GM23338 (cell line): ENCODE measurements at regions not wholly inside any gene's neighbourhood (a gene's known extent, or its start where the extent isn't known, plus 50 kb on each side); places are given as distances from the start of the nearest gene placed in this dataset.

ENCODE experiments used
- ATAC-seq: fragments of 200-7000 bp; cut with Tn5 transposase; 3 replicates; pipeline ENCODE4 v1.9.1; 2020
- DNase-seq: peaks from one replicate; pipeline ENCODE4 v3.0.0-alpha.2; 2015; ENCODE audit warnings: low spot score
- H2AFZ ChIP-seq: fragments of 200-600 bp; sonication (generic); 2 replicates; pipeline ENCODE4 v1.8.0; 2016; ENCODE audit warnings: antibody characterized with exemption, mild to moderate bottlenecking, moderate library complexity
- H3F3A ChIP-seq: fragments of 200-600 bp; sonication (generic); replicated peaks from 2 replicates; pipeline ENCODE4 v1.8.0; 2017; ENCODE audit warnings: antibody characterized with exemption, mixed run types, low read depth
- H3K27ac ChIP-seq: fragments of 200-600 bp; sonication (generic); 2 replicates; pipeline ENCODE4 v1.6.1; 2016; ENCODE audit warnings: low read depth
- H3K27me3 ChIP-seq: fragments of 200-600 bp; sonication (generic); 2 replicates; pipeline ENCODE4 v1.8.0; 2016; ENCODE audit warnings: mild to moderate bottlenecking, mixed run types, moderate library complexity; ENCODE audit not compliant: insufficient read depth
- H3K36me3 ChIP-seq: fragments of 200-600 bp; sonication (generic); 2 replicates; pipeline ENCODE4 v1.8.0; 2016; ENCODE audit warnings: mild to moderate bottlenecking; ENCODE audit not compliant: insufficient read depth
- H3K4me1 ChIP-seq: fragments of 200-600 bp; sonication (generic); 2 replicates; pipeline ENCODE4 v1.8.0; 2016; ENCODE audit warnings: mild to moderate bottlenecking, moderate library complexity; ENCODE audit not compliant: insufficient read depth
- H3K4me2 ChIP-seq: fragments of 200-600 bp; sonication (generic); 2 replicates; pipeline ENCODE4 v1.7.1; 2017; ENCODE audit warnings: mixed run types
- H3K4me3 ChIP-seq: fragments of 200-600 bp; sonication (generic); 2 replicates; pipeline ENCODE4 v1.6.1; 2016; ENCODE audit warnings: mixed run types
- H3K79me2 ChIP-seq: fragments of 200-600 bp; sonication (generic); replicated peaks from 2 replicates; pipeline ENCODE4 v1.8.0; 2017; ENCODE audit warnings: mild to moderate bottlenecking; ENCODE audit not compliant: insufficient read depth
- H3K9me2 ChIP-seq: fragments of 200-600 bp; sonication (generic); 2 replicates; pipeline ENCODE4 v1.8.0; 2017; ENCODE audit not compliant: insufficient read depth
- H4K20me1 ChIP-seq: fragments of 200-600 bp; sonication (generic); replicated peaks from 2 replicates; pipeline ENCODE4 v1.8.0; 2017; ENCODE audit warnings: mild to moderate bottlenecking; ENCODE audit not compliant: insufficient read depth
- H3K27ac Mint-ChIP-seq: 2 replicates; pipeline ENCODE4 v1.8.0; 2020; ENCODE audit warnings: inconsistent platforms, mild to moderate bottlenecking, moderate library complexity, mixed read lengths
- H3K27me3 Mint-ChIP-seq: 3 replicates; pipeline ENCODE4 v1.8.0; 2022; ENCODE audit warnings: low read depth, mild to moderate bottlenecking, moderate library complexity, mixed read lengths, inconsistent platforms; ENCODE audit not compliant: insufficient read depth, poor library complexity
- H3K36me3 Mint-ChIP-seq: 3 replicates; pipeline ENCODE4 v1.8.0; 2021; ENCODE audit warnings: low read depth, mild to moderate bottlenecking, inconsistent platforms, moderate library complexity, mixed read lengths
- H3K4me1 Mint-ChIP-seq: 3 replicates; pipeline ENCODE4 v1.8.0; 2020; ENCODE audit warnings: mild to moderate bottlenecking, inconsistent platforms, mixed read lengths
- H3K4me3 Mint-ChIP-seq: 3 replicates; pipeline ENCODE4 v1.8.0; 2021; ENCODE audit warnings: moderate library complexity, mild to moderate bottlenecking, inconsistent platforms, mixed read lengths
- H3K9me3 Mint-ChIP-seq: 3 replicates; pipeline ENCODE4 v1.8.0; 2020; ENCODE audit warnings: moderate library complexity, mild to moderate bottlenecking, inconsistent platforms, mixed read lengths
- CREB1 ChIP-seq: fragments of 250-450 bp; sonication (Bioruptor Pico); IDR thresholded peaks from 2 replicates; pipeline ENCODE4 v1.5.0; 2020; ENCODE audit warnings: low read depth, mild to moderate bottlenecking, moderate library complexity
- EZH2 ChIP-seq: fragments of 200-600 bp; sonication (generic); IDR thresholded peaks from one replicate; pipeline ENCODE4 v1.8.0; 2017; ENCODE audit warnings: antibody characterized with exemption, mild to moderate bottlenecking, low read depth; ENCODE audit not compliant: unreplicated experiment
- EZH2phosphoT487 ChIP-seq: fragments of 200-600 bp; sonication (generic); IDR thresholded peaks from one replicate; pipeline ENCODE4 v1.8.1; 2018; ENCODE audit warnings: antibody characterized with exemption; ENCODE audit not compliant: unreplicated experiment
- JUNB ChIP-seq: IDR thresholded peaks from one replicate; pipeline ENCODE4 v1.6.1; 2016; ENCODE audit warnings: antibody characterized with exemption; ENCODE audit not compliant: unreplicated experiment
- NANOG ChIP-seq: IDR thresholded peaks from 2 replicates; pipeline ENCODE4 v1.6.1; 2016; ENCODE audit warnings: antibody characterized with exemption, borderline replicate concordance
- POLR2AphosphoS5 ChIP-seq: IDR thresholded peaks from 2 replicates; pipeline ENCODE4 v1.6.1; 2016; ENCODE audit warnings: antibody characterized with exemption, low read depth
- STAT1 ChIP-seq: IDR thresholded peaks from one replicate; pipeline ENCODE4 v1.6.1; 2016; ENCODE audit warnings: antibody characterized with exemption; ENCODE audit not compliant: unreplicated experiment
- ZNF114 ChIP-seq: fragments of 250-450 bp; sonication (Bioruptor Pico); IDR thresholded peaks from 2 replicates; pipeline ENCODE4 v1.5.0; 2020; ENCODE audit warnings: mild to moderate bottlenecking, moderate library complexity
- ZNF331 ChIP-seq: fragments of 250-450 bp; sonication (Bioruptor Pico); IDR thresholded peaks from 2 replicates; pipeline ENCODE4 v1.5.0; 2020; ENCODE audit warnings: low read depth, mild to moderate bottlenecking, moderate library complexity
- ZNF462 ChIP-seq: fragments of 250-450 bp; sonication (Bioruptor Pico); IDR thresholded peaks from 2 replicates; pipeline ENCODE4 v1.5.0; 2020; ENCODE audit warnings: mild to moderate bottlenecking, moderate library complexity
- TF ChIP-seq, protein P1 (sequence below), 2 experiments: fragments of 200-600 bp in 1 of 2; sonication (generic) in 1 of 2; conservative IDR thresholded peaks; 2 replicates each; pipeline versions ENCODE4 v1.5.1 to v1.6.1; 2016 to 2017; ENCODE audit warnings: antibody characterized with exemption in 2 of 2, low read depth in 2 of 2, mild to moderate bottlenecking in 2 of 2, moderate library complexity in 1 of 2
- TF ChIP-seq, protein P2 (sequence below): IDR thresholded peaks from 2 replicates; pipeline ENCODE4 v1.6.1; 2016; ENCODE audit warnings: antibody characterized with exemption
- TF ChIP-seq, protein P3 (sequence below): IDR thresholded peaks from one replicate; pipeline ENCODE4 v1.6.1; 2018; ENCODE audit warnings: antibody characterized with exemption; ENCODE audit not compliant: unreplicated experiment

DNA sequence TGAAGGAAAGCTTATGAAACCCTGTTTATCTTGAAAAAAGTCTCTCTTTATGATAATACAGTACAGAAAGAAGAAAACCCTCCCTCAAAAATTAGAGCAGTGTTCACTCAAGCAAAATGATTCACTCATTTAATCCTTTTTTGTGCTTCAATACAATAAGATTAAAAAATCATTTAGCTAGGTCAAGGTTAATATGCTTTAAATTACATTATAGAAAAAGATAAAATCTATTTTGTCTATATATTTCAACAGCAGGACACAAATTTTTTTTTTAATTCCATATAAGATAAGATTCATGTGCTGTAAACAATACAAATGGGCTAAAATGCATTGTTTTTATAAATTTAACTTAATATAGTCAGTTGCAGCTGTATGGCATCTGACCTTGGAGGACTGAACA, 176.9 kb downstream of the KCNE4 start:
- Histone ChIP-seq H3K27ac (no peak overlapping the region), H4K20me1 (no peaks in the 10 kb centered on the region), H3K79me2 (no peaks in the 10 kb centered on the region), H3F3A (no peaks in the 10 kb centered on the region), H2AFZ (no peak overlapping the region), H3K9me2 (0 out of 2 replicates have a peak, but pooled peaks cover 11% of the 10 kb centered on the region), H3K36me3 (no peaks in the 10 kb centered on the region), H3K4me2 (no peak overlapping the region), H3K27me3 (no peaks in the 10 kb centered on the region), H3K4me1 (no peaks in the 10 kb centered on the region), H3K4me3 (no peak overlapping the region)
- no peak overlapping the region for H3K4me3 Mint-ChIP-seq
- DNase-seq (no peak), ATAC-seq (no peak)
- no peaks in the 10 kb centered on the region for H3K27me3 Mint-ChIP-seq
- H3K4me1 Mint-ChIP-seq, result peaks cover 4% of the 10 kb centered on the region; the same call in 2 of the 3 replicates
- TF ChIP-seq, protein P1, sequence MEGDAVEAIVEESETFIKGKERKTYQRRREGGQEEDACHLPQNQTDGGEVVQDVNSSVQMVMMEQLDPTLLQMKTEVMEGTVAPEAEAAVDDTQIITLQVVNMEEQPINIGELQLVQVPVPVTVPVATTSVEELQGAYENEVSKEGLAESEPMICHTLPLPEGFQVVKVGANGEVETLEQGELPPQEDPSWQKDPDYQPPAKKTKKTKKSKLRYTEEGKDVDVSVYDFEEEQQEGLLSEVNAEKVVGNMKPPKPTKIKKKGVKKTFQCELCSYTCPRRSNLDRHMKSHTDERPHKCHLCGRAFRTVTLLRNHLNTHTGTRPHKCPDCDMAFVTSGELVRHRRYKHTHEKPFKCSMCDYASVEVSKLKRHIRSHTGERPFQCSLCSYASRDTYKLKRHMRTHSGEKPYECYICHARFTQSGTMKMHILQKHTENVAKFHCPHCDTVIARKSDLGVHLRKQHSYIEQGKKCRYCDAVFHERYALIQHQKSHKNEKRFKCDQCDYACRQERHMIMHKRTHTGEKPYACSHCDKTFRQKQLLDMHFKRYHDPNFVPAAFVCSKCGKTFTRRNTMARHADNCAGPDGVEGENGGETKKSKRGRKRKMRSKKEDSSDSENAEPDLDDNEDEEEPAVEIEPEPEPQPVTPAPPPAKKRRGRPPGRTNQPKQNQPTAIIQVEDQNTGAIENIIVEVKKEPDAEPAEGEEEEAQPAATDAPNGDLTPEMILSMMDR (conservative IDR thresholded peaks at IDR 0.05; ENCODE audit: low read depth in 2 of 2), result no peak
- TF ChIP-seq, protein P2, sequence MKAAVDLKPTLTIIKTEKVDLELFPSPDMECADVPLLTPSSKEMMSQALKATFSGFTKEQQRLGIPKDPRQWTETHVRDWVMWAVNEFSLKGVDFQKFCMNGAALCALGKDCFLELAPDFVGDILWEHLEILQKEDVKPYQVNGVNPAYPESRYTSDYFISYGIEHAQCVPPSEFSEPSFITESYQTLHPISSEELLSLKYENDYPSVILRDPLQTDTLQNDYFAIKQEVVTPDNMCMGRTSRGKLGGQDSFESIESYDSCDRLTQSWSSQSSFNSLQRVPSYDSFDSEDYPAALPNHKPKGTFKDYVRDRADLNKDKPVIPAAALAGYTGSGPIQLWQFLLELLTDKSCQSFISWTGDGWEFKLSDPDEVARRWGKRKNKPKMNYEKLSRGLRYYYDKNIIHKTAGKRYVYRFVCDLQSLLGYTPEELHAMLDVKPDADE, result no peak
- TF ChIP-seq NANOG (no peak), CREB1 (no peak), ZNF114 (CRISPR knock-in tag) (no peak), ZNF462 (no peak), EZH2 (no peak), JUNB (no peak), ZNF331 (CRISPR knock-in tag) (no peak), EZH2phosphoT487 (no peak), POLR2AphosphoS5 (no peak), STAT1 (no peak)
- TF ChIP-seq, protein P3, sequence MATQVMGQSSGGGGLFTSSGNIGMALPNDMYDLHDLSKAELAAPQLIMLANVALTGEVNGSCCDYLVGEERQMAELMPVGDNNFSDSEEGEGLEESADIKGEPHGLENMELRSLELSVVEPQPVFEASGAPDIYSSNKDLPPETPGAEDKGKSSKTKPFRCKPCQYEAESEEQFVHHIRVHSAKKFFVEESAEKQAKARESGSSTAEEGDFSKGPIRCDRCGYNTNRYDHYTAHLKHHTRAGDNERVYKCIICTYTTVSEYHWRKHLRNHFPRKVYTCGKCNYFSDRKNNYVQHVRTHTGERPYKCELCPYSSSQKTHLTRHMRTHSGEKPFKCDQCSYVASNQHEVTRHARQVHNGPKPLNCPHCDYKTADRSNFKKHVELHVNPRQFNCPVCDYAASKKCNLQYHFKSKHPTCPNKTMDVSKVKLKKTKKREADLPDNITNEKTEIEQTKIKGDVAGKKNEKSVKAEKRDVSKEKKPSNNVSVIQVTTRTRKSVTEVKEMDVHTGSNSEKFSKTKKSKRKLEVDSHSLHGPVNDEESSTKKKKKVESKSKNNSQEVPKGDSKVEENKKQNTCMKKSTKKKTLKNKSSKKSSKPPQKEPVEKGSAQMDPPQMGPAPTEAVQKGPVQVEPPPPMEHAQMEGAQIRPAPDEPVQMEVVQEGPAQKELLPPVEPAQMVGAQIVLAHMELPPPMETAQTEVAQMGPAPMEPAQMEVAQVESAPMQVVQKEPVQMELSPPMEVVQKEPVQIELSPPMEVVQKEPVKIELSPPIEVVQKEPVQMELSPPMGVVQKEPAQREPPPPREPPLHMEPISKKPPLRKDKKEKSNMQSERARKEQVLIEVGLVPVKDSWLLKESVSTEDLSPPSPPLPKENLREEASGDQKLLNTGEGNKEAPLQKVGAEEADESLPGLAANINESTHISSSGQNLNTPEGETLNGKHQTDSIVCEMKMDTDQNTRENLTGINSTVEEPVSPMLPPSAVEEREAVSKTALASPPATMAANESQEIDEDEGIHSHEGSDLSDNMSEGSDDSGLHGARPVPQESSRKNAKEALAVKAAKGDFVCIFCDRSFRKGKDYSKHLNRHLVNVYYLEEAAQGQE, result no peak
- H3K27ac Mint-ChIP-seq, result no peak overlapping the region
- no peaks in the 10 kb centered on the region for H3K9me3 Mint-ChIP-seq
- H3K36me3 Mint-ChIP-seq, result no peaks in the 10 kb centered on the region
